PC-9 (cell line): ENCODE measurements at regions not wholly inside any gene's neighbourhood (a gene's known extent, or its start where the extent isn't known, plus 50 kb on each side); places are given as distances from the start of the nearest gene placed in this dataset.

Experiments used
- BruUV-seq: library from RNA; stranded (reverse); fragments of 400-500 nt; replicated peaks from 2 replicates; lab custom pipeline; 2021; lab: Mats Ljungman, UMichigan
- CTCF ChIA-PET: fragments of 300-600 bp; sonication (Branson Sonifier 250); formaldehyde crosslinking; loops from one replicate; lab custom pipeline; 2022; ENCODE audit warnings: antibody characterized with exemption; lab: Charles Lee
- POLR2A ChIA-PET: fragments of 300-600 bp; sonication (Branson Sonifier 250); formaldehyde crosslinking; loops from one replicate; lab custom pipeline; 2022; ENCODE audit warnings: antibody characterized with exemption; ENCODE audit not compliant: unreplicated experiment; lab: Charles Lee
- DNase-seq, 2 experiments: peaks; one replicate each; pipeline versions ENCODE4 v3.0.0 to v3.0.0-alpha.2; 2015 to 2022; ENCODE audit warnings: mixed read lengths in 1 of 2
- H2AFZ ChIP-seq: fragments of 200-600 bp; sonication (generic); 2 replicates; pipeline ENCODE4 v1.8.1; 2017; ENCODE audit warnings: antibody characterized with exemption
- H3F3A ChIP-seq: fragments of 200-600 bp; sonication (generic); 2 replicates; pipeline ENCODE4 v1.8.1; 2017; ENCODE audit warnings: antibody characterized with exemption, mild to moderate bottlenecking, low read depth; ENCODE audit not compliant: insufficient read depth
- H3K27ac ChIP-seq: fragments of 200-600 bp; sonication (generic); 2 replicates; pipeline ENCODE4 v1.6.1; 2016; ENCODE audit warnings: mixed run types
- H3K27me3 ChIP-seq: fragments of 200-600 bp; sonication (generic); 2 replicates; pipeline ENCODE4 v1.6.1; 2016; ENCODE audit warnings: low read depth, mixed run types; ENCODE audit not compliant: insufficient read depth
- H3K36me3 ChIP-seq: fragments of 200-600 bp; sonication (generic); 2 replicates; pipeline ENCODE4 v1.6.1; 2016; ENCODE audit warnings: low read depth, mixed run types
- H3K4me1 ChIP-seq: fragments of 200-600 bp; sonication (generic); replicated peaks from 2 replicates; pipeline ENCODE4 v1.6.1; 2016; ENCODE audit warnings: mixed run types; ENCODE audit not compliant: insufficient read depth
- H3K4me2 ChIP-seq: fragments of 200-600 bp; sonication (generic); 2 replicates; pipeline ENCODE4 v1.6.1; 2017; ENCODE audit warnings: mixed run types
- H3K4me3 ChIP-seq: fragments of 200-600 bp; sonication (generic); 2 replicates; pipeline ENCODE4 v1.6.1; 2016; ENCODE audit warnings: mixed run types
- H3K79me2 ChIP-seq: fragments of 200-600 bp; sonication (generic); 2 replicates; pipeline ENCODE4 v1.6.1; 2017; ENCODE audit warnings: low read depth, mixed run types
- H3K9me2 ChIP-seq: fragments of 200-600 bp; sonication (generic); 2 replicates; pipeline ENCODE4 v1.8.1; 2017; ENCODE audit warnings: mild to moderate bottlenecking; ENCODE audit not compliant: insufficient read depth
- H3K9me3 ChIP-seq: fragments of 200-600 bp; sonication (generic); 2 replicates; pipeline ENCODE4 v1.8.1; 2016; ENCODE audit warnings: low read depth; ENCODE audit not compliant: insufficient read depth
- H4K20me1 ChIP-seq: fragments of 200-600 bp; sonication (generic); 2 replicates; pipeline ENCODE4 v1.8.1; 2017; ENCODE audit not compliant: insufficient read depth
- CTCF ChIP-seq: fragments of 200-600 bp; sonication (generic); conservative IDR thresholded peaks from 2 replicates; pipeline ENCODE4 v1.6.1; 2017; ENCODE audit warnings: mixed run types, antibody characterized with exemption, mild to moderate bottlenecking, moderate library complexity
- EZH2 ChIP-seq: fragments of 200-600 bp; sonication (generic); IDR thresholded peaks from 2 replicates; pipeline ENCODE4 v1.8.0; 2017; ENCODE audit warnings: antibody characterized with exemption, low read depth
- intact Hi-C: fragments of 100-400 bp; cut with micrococcal nuclease; formaldehyde crosslinking; loops from one replicate; pipeline ENCODE4 v1.10.0; 2022; ENCODE audit not compliant: unreplicated experiment

GRCh38 chr4:119942806-119943205 is 123.8 kb downstream of the MAD2L1 start:
- Histone ChIP-seq H3K4me3 (no peak overlapping the region), H3K27ac (no peak overlapping the region), H3K9me2 (no peaks in the 10 kb centered on the region), H3K36me3 (no peaks in the 10 kb centered on the region), H3K27me3 (no peaks in the 10 kb centered on the region), H4K20me1 (no peaks in the 10 kb centered on the region), H2AFZ (no peak overlapping the region), H3K9me3 (no peaks in the 10 kb centered on the region), H3K79me2 (no peaks in the 10 kb centered on the region), H3K4me1 (no peaks in the 10 kb centered on the region), H3F3A (no peaks in the 10 kb centered on the region), H3K4me2 (no peak overlapping the region)
- TF ChIP-seq EZH2 (no peak), CTCF (no peak)
- POLR2A ChIA-PET, result no interaction called here
- intact Hi-C loops, result no loop called here
- CTCF ChIA-PET, result no interaction called here
- BruUV-seq, result no TSS peak
- no peak for DNase-seq

DNA sequence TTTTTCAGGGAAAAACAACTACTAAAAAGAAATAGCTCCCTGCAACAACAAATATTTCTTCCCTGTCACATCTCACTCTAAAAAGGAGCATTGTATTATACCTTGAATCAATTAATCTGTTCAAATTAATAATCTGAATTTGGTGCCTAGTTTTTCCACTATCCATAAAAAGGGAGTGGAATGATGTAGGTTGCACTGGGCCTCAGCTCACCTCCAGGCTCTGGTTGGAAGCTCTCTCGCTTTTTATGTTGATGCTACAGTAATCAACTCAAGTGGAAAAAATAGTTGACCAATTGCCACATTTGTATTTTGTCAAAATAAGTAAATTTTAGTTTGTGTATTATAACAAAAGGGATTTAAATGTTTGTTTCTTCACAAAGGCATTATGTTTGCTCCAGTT is 126.1 kb downstream of the MAD2L1 start:
- ChIA-PET CTCF (no interaction called here), POLR2A (no interaction called here)
- H3K9me2 ChIP-seq, result no peaks in the 10 kb centered on the region
- no peak overlapping the region for H3K4me3 ChIP-seq
- no peak overlapping the region for H3K4me2 ChIP-seq
- H3K79me2 ChIP-seq, result no peaks in the 10 kb centered on the region
- H4K20me1 ChIP-seq, result no peaks in the 10 kb centered on the region
- no TSS peak for BruUV-seq
- no peak for DNase-seq
- H3K9me3 ChIP-seq, result no peaks in the 10 kb centered on the region
- TF ChIP-seq EZH2, result no peak
- TF ChIP-seq CTCF, result no peak
- no peaks in the 10 kb centered on the region for H3K4me1 ChIP-seq
- H2AFZ ChIP-seq, result no peak overlapping the region
- no peaks in the 10 kb centered on the region for H3K27me3 ChIP-seq
- H3K36me3 ChIP-seq, result no peaks in the 10 kb centered on the region
- intact Hi-C loops, result no loop called here
- no peaks in the 10 kb centered on the region for H3F3A ChIP-seq
- no peak overlapping the region for H3K27ac ChIP-seq

DNA sequence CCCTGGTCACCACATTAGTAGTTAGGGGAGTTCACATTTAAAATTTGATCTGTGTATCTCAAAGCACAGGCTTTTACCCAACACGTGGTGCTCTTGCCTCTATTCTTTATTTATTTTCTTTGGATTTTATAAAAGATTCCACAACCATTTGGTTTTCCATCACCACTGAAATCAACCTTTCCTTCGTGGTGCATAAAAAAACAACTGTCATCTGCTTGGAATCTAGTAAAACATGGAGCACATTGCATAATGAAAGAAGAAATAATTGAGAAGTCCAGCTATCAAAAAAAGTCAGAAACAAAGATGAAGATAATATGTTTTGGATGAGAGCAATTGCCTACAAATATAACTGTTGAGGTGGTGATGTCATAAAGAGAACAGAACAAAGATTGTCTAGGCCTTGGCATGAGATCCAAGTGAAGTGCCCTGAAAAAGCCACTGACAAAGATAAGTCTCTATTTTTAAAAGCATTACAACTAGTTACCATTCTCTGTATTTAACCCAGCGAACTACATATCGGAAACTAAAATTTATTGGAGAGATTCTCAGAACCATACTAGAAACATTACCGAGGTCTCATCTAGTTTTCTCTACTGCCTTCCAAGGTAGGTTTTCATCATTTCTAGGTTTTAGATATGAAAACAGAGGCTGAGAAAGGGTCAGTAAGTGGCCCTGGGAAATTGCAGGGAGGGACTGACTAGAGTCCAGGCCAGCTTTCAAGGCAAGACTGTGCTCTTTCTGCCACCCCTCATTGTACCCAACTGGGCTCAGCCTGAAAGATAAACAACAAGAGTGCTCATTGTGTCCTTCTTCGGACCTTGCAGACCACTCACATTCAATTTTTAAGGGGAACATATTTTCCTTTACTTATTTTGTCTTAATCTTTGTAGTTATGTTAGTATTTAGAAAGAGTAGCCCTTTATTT is 127.3 kb downstream of the MAD2L1 start:
- no peaks in the 10 kb centered on the region for H3K4me1 ChIP-seq
- H2AFZ ChIP-seq, result no peak overlapping the region
- TF ChIP-seq EZH2 (no peak), CTCF (no peak)
- H3K79me2 ChIP-seq, result no peaks in the 10 kb centered on the region
- H3K27me3 ChIP-seq, result no peaks in the 10 kb centered on the region
- no peaks in the 10 kb centered on the region for H3K36me3 ChIP-seq
- no peaks in the 10 kb centered on the region for H3K9me2 ChIP-seq
- H3K9me3 ChIP-seq, result no peaks in the 10 kb centered on the region
- H3K4me2 ChIP-seq, result no peak overlapping the region
- ChIA-PET CTCF (no interaction called here), POLR2A (no interaction called here)
- H4K20me1 ChIP-seq, result no peaks in the 10 kb centered on the region
- intact Hi-C loops, result no loop called here
- H3K27ac ChIP-seq, result no peak overlapping the region
- BruUV-seq, result no TSS peak
- DNase-seq, result no peak
- no peaks in the 10 kb centered on the region for H3F3A ChIP-seq
- no peak overlapping the region for H3K4me3 ChIP-seq
